ENCODE measurements at regions not wholly inside any gene's neighbourhood (a gene's known extent, or its start where the extent isn't known, plus 50 kb on each side); places are given as distances from the start of the nearest gene placed in this dataset.
A peak's percentile ranks its signal among the peaks of the same experiment; 100 is the strongest.

DNA sequence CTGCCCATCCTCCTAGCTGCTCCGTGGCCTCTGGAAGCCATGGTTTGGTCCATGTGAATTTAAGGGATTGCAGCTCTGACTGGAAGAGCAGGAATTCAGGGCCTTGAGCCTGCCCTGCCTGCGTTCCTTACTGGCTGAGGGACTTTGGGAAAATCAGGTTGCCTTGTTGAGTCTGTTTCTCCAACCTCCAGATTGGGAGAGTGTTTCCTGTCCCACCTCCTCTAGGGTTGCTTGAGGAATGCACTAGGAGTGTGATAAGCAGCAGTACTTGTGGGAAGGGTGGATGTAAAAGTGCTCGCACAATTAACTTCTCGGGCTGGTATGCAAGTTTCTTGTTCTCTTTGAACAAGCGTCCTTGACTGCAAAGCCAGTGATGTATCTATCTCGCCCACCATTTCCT lies 84.4 kb upstream of the YWHAQ start:
- no peaks in the 10 kb centered on the region for H3K4me1 ChIP-seq (ENCODE audit: insufficient read depth, low read length)
- no peak overlapping the region for H3K4me2 ChIP-seq (ENCODE audit: insufficient read depth, low read length)
- H3K27ac ChIP-seq (ENCODE audit: low read length): no peak overlapping the region
- no peak for DNase-seq
- no peak for ATAC-seq (ENCODE audit: insufficient read depth, low read depth)
- no peak overlapping the region for H3K4me3 ChIP-seq (ENCODE audit: low read depth in 1 of 2, low read length in 2 of 2)
- no peaks in the 10 kb centered on the region for H3K27me3 ChIP-seq (ENCODE audit: insufficient read depth, low read length, poor library complexity)
- H3K36me3 ChIP-seq (ENCODE audit: insufficient read depth, low read length): no peaks in the 10 kb centered on the region
- no peaks in the 10 kb centered on the region for H3K79me2 ChIP-seq (ENCODE audit: insufficient read depth, low read length)
- no peaks in the 10 kb centered on the region for H4K20me1 ChIP-seq (ENCODE audit: insufficient read depth, low read length)
- H2AFZ ChIP-seq (ENCODE audit: low read depth, low read length): no peak overlapping the region
- no peak for TF ChIP-seq EZH2 (IDR thresholded peaks at IDR 0.05; ENCODE audit: borderline replicate concordance, low read depth, low read length, severe bottlenecking)
- TF ChIP-seq, protein P1, sequence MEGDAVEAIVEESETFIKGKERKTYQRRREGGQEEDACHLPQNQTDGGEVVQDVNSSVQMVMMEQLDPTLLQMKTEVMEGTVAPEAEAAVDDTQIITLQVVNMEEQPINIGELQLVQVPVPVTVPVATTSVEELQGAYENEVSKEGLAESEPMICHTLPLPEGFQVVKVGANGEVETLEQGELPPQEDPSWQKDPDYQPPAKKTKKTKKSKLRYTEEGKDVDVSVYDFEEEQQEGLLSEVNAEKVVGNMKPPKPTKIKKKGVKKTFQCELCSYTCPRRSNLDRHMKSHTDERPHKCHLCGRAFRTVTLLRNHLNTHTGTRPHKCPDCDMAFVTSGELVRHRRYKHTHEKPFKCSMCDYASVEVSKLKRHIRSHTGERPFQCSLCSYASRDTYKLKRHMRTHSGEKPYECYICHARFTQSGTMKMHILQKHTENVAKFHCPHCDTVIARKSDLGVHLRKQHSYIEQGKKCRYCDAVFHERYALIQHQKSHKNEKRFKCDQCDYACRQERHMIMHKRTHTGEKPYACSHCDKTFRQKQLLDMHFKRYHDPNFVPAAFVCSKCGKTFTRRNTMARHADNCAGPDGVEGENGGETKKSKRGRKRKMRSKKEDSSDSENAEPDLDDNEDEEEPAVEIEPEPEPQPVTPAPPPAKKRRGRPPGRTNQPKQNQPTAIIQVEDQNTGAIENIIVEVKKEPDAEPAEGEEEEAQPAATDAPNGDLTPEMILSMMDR (IDR thresholded peaks at IDR 0.05; ENCODE audit: borderline replicate concordance, extremely low read depth, low read length, poor library complexity, severe bottlenecking): no peak
- H3K9ac ChIP-seq (ENCODE audit: low read depth, low read length): no peak overlapping the region
- H3K9me3 ChIP-seq (ENCODE audit: insufficient read depth, low read length, severe bottlenecking): no peaks in the 10 kb centered on the region

DNA sequence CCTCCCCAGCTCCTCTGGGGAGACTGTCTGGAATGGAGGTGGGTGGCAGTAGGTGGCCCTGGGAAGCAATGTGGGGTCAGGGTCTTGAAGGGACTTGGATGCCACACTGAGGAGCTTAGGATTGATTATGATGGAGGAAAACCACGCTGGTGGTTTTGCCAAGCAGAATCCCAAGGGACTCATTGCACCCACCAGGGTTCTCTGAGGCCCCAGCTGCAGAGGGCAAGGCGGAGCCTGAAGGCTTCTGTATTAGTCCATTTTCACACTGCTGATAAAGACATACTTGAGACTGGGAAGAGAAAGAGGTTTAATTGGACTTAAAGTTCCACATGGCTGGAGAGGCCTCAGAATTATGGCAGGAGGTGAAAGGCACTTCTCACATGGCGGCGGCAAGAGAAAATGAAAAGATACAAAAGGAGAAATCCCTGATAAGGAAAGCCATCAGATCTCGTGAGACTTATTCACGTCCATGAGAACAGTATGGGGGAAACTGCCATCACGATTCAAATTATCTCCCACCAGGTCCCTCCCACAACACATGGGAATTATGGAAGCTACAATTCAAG lies 87.2 kb upstream of the YWHAQ start:
- Histone ChIP-seq H4K20me1 (ENCODE audit: insufficient read depth, low read length) (no peaks in the 10 kb centered on the region), H3K9ac (ENCODE audit: low read depth, low read length) (no peak overlapping the region), H3K4me3 (ENCODE audit: low read depth in 1 of 2, low read length in 2 of 2) (no peak overlapping the region), H3K9me3 (ENCODE audit: insufficient read depth, low read length, severe bottlenecking) (no peaks in the 10 kb centered on the region), H3K4me1 (ENCODE audit: insufficient read depth, low read length) (no peaks in the 10 kb centered on the region), H2AFZ (ENCODE audit: low read depth, low read length) (no peak overlapping the region), H3K36me3 (ENCODE audit: insufficient read depth, low read length) (no peaks in the 10 kb centered on the region), H3K79me2 (ENCODE audit: insufficient read depth, low read length) (no peaks in the 10 kb centered on the region), H3K4me2 (ENCODE audit: insufficient read depth, low read length) (no peak overlapping the region), H3K27ac (ENCODE audit: low read length) (no peak overlapping the region), H3K27me3 (ENCODE audit: insufficient read depth, low read length, poor library complexity) (peaks cover 4% of the 10 kb centered on the region)
- TF ChIP-seq, protein P1 (IDR thresholded peaks at IDR 0.05; ENCODE audit: borderline replicate concordance, extremely low read depth, low read length, poor library complexity, severe bottlenecking): no peak
- no peak for TF ChIP-seq EZH2 (IDR thresholded peaks at IDR 0.05; ENCODE audit: borderline replicate concordance, low read depth, low read length, severe bottlenecking)
- ATAC-seq (ENCODE audit: insufficient read depth, low read depth): peak; percentile 56; the same call in 2 of the 3 replicates
- peak; percentile 15 for DNase-seq

DNA sequence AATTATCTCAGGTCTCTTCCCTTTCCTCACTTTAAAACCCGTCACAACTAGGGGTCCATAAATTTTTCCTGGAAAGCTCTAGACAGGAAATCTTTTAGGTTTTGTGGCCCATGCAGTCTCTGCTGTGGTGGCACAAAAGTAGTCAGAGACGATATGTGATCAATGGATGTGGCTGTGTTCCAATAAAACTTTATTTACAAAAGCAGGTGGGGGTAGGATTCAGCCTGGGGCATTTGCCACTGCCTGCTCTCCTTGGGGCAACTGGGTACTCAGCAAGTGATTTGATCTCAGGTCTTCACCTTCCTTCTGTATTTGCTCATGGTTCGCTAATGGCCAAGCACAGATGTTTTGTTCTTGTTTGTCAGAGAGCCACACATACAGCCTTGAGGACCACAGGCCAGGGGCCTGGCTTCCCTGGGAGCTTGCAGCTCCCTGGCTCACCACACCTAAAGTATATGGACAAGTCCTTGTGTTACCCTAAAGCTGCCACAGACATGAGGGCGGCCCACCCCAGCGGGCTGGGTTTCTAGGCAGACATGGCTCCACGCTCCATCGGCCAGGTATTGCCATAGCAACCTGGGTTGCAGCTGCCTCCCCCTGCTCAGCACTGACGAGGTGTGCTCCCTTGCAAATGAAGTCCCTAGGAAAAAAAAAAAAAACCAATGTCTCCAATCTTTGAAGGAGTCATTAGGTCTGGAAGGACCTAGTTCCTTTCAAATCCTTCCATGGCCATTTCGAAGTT lies 89.7 kb upstream of the YWHAQ start:
- peaks cover 4% of the 10 kb centered on the region for H3K27me3 ChIP-seq (ENCODE audit: insufficient read depth, low read length, poor library complexity)
- H4K20me1 ChIP-seq (ENCODE audit: insufficient read depth, low read length): no peaks in the 10 kb centered on the region; the same call in 1 of the 2 replicates
- no peak for ATAC-seq (ENCODE audit: insufficient read depth, low read depth)
- H2AFZ ChIP-seq (ENCODE audit: low read depth, low read length): no peak overlapping the region
- DNase-seq: no peak
- no peak overlapping the region for H3K4me2 ChIP-seq (ENCODE audit: insufficient read depth, low read length)
- H3K79me2 ChIP-seq (ENCODE audit: insufficient read depth, low read length): no peaks in the 10 kb centered on the region
- no peak overlapping the region for H3K9ac ChIP-seq (ENCODE audit: low read depth, low read length)
- no peaks in the 10 kb centered on the region for H3K4me1 ChIP-seq (ENCODE audit: insufficient read depth, low read length)
- H3K4me3 ChIP-seq (ENCODE audit: low read depth in 1 of 2, low read length in 2 of 2): no peak overlapping the region
- no peaks in the 10 kb centered on the region for H3K36me3 ChIP-seq (ENCODE audit: insufficient read depth, low read length)
- no peaks in the 10 kb centered on the region for H3K9me3 ChIP-seq (ENCODE audit: insufficient read depth, low read length, severe bottlenecking)
- H3K27ac ChIP-seq (ENCODE audit: low read length): no peak overlapping the region
- no peak for TF ChIP-seq EZH2 (IDR thresholded peaks at IDR 0.05; ENCODE audit: borderline replicate concordance, low read depth, low read length, severe bottlenecking)
- TF ChIP-seq, protein P1 (IDR thresholded peaks at IDR 0.05; ENCODE audit: borderline replicate concordance, extremely low read depth, low read length, poor library complexity, severe bottlenecking): no peak
